Hepatocyte (in vitro differentiated cells): ENCODE measurements at regions not wholly inside any gene's neighbourhood (a gene's known extent, or its start where the extent isn't known, plus 50 kb on each side); places are given as distances from the start of the nearest gene placed in this dataset.

Source experiments
- EZH2 ChIP-seq: fragments of 200-600 bp; sonication (generic); IDR thresholded peaks from 2 replicates; pipeline ENCODE4 v1.6.1; 2016; ENCODE audit warnings: antibody characterized with exemption, mild to moderate bottlenecking, borderline replicate concordance
- TF ChIP-seq, protein P1 (sequence below): fragments of 200-600 bp; sonication (generic); IDR thresholded peaks from 2 replicates; pipeline ENCODE4 v1.5.1; 2016; ENCODE audit warnings: antibody characterized with exemption, mild to moderate bottlenecking; ENCODE audit not compliant: poor library complexity

DNA sequence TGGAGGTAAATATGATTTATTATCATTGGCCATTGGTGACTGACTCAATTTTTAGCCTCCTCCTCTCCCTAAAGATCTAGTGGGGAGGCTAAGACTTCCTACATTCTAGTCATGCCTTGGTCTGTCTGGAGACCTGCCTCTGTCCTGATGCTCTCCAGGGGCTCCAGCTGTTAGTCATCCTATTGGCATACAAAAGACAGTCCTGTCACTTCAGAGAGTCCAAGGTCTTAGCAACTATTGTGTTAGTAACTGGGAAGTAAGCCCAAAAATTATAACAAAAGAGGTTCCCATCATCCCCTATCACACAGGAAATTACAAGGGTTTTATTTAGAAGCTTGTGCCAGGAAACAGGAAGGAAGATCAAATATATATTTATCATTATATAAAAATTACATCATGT is 400.6 kb upstream of the VSTM2A start:
- TF ChIP-seq, protein P1, sequence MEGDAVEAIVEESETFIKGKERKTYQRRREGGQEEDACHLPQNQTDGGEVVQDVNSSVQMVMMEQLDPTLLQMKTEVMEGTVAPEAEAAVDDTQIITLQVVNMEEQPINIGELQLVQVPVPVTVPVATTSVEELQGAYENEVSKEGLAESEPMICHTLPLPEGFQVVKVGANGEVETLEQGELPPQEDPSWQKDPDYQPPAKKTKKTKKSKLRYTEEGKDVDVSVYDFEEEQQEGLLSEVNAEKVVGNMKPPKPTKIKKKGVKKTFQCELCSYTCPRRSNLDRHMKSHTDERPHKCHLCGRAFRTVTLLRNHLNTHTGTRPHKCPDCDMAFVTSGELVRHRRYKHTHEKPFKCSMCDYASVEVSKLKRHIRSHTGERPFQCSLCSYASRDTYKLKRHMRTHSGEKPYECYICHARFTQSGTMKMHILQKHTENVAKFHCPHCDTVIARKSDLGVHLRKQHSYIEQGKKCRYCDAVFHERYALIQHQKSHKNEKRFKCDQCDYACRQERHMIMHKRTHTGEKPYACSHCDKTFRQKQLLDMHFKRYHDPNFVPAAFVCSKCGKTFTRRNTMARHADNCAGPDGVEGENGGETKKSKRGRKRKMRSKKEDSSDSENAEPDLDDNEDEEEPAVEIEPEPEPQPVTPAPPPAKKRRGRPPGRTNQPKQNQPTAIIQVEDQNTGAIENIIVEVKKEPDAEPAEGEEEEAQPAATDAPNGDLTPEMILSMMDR, result no peak
- no peak for TF ChIP-seq EZH2
